Fibroblast of pulmonary artery (primary cell): ENCODE measurements at regions not wholly inside any gene's neighbourhood (a gene's known extent, or its start where the extent isn't known, plus 50 kb on each side); places are given as distances from the start of the nearest gene placed in this dataset.

Experiments
- DNase-seq: peaks from one replicate; pipeline ENCODE4 v3.0.0-alpha.2; 2010; ENCODE audit warnings: low read depth
- H3K4me3 ChIP-seq: replicated peaks from 2 replicates; pipeline ENCODE4 v1.5.1; 2011; ENCODE audit warnings: low read depth, mild to moderate bottlenecking, control low read depth, low read length, moderate library complexity
- CTCF ChIP-seq: IDR thresholded peaks from 2 replicates; pipeline ENCODE4 v1.5.1; 2011; ENCODE audit warnings: mild to moderate bottlenecking, control low read depth, low read length, inconsistent platforms; ENCODE audit errors: missing control alignments

GRCh38 chr18:43574974-43575373 is 297.7 kb upstream of the SYT4 start:
- TF ChIP-seq CTCF: no peak
- H3K4me3 ChIP-seq: no peak overlapping the region
- DNase-seq: no peak

- no peak for TF ChIP-seq CTCF
- no peak for DNase-seq
- H3K4me3 ChIP-seq: no peak overlapping the region
Observed at GRCh38 chr18:43578211-43578610, 300.9 kb upstream of the SYT4 start.

- no peak for TF ChIP-seq CTCF
- no peak overlapping the region for H3K4me3 ChIP-seq
- DNase-seq: peak; percentile 4
Observed at GRCh38 chr18:43578706-43579105, 301.4 kb upstream of the SYT4 start.

- no peak overlapping the region for H3K4me3 ChIP-seq
- TF ChIP-seq CTCF: no peak
- DNase-seq: no peak
Observed at GRCh38 chr18:43581936-43582519, 304.7 kb upstream of the SYT4 start.

GRCh38 chr18:43587538-43588153 is 310.4 kb upstream of the SYT4 start:
- no peak overlapping the region for H3K4me3 ChIP-seq
- DNase-seq: peak; percentile 63
- TF ChIP-seq CTCF: peak; percentile 83

GRCh38 chr18:43588838-43589237 is 311.5 kb upstream of the SYT4 start:
- H3K4me3 ChIP-seq: no peak overlapping the region
- no peak for DNase-seq
- TF ChIP-seq CTCF: no peak

GRCh38 chr18:43589611-43590151 is 312.4 kb upstream of the SYT4 start:
- TF ChIP-seq CTCF: no peak
- no peak for DNase-seq
- H3K4me3 ChIP-seq: no peak overlapping the region
